ENCODE measurements at regions not wholly inside any gene's neighbourhood (a gene's known extent, or its start where the extent isn't known, plus 50 kb on each side); places are given as distances from the start of the nearest gene placed in this dataset.

- TF ChIP-seq CTCF (IDR thresholded peaks at IDR 0.05) (no peak), POLR2A (IDR thresholded peaks at IDR 0.05) (no peak)
Measured at GRCh38 chr12:58067610-58068387, 126.4 kb downstream of the ATP23 start.
